IPS-18c (cell line): ENCODE measurements at regions not wholly inside any gene's neighbourhood (a gene's known extent, or its start where the extent isn't known, plus 50 kb on each side); places are given as distances from the start of the nearest gene placed in this dataset.

Source experiments
- H3K4me3 ChIP-seq: 2 replicates; pipeline ENCODE4 v1.7.0; 2013; ENCODE audit warnings: low read depth, mild to moderate bottlenecking, low read length, moderate library complexity; ENCODE audit not compliant: insufficient read depth
- H3K9me3 ChIP-seq: one replicate; pipeline ENCODE4 v1.6.1; 2013; ENCODE audit warnings: mild to moderate bottlenecking, low read length, moderate library complexity; ENCODE audit not compliant: control insufficient read depth, insufficient read depth

DNA sequence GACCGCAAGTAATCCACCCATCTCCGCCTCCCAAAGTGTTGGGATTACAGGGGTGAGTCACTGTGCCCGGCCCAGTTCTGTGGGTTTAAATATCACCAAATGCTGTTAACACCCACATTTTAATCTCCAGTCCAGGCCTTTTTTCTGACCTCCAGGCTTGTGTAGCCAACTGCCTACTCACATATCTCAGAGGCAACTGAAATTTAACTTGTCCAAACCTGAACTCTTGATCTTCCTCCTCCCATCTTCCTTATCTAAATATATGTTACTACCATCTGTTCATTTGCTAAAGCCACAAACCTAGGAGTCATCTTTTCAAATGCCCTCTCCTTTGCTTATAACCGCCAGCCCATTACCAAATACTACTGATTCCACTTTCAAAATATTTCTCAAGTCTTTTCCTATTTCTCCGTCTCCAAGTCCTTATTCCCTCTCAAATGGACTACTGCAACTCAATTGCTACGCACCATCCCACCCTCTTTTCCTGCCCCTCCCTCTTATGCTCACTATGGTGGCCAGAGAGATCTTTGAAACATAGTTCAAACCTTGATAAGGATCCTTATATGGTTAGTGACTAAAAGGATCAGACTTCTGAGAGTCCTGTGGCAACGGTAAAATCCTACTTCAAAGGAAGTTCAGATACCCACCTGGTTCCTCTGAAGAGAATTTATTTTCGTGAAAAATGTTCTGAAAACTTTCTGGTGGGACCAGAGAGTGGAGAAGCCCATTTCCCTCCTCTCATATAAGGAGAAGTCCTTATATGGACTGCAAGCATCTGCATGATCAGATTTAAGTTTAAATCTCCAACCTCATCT is 78.5 kb upstream of the CDC42BPA start:
- no peaks in the 10 kb centered on the region for H3K9me3 ChIP-seq
- no peak overlapping the region for H3K4me3 ChIP-seq

DNA sequence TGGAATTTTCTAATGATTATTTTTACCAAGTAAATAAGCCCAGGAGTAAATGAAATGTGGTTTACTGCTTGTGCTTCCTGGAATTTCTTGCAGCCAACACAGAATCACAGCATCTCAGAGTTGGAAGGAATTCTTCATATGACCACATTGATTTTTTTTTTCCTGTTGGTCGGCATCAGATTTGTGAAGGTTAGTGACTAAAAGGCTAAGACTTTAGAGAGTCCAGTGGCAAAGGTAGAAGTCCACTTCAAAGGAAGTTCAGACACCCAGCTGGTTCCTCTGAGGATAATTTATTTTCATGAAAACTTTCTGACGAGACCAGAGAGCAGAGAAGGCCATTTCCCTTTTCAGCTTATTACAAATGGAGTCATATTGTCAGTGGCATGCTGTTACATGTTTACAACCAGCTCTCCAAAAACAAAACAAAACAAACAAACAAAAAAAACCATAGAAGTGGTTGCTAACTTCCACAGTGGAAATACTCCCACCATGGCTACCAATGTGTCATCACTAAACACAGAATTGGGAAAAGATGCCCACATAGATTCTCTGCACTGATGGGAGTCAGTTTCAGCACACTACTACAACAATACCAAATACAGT is 77.2 kb upstream of the CDC42BPA start:
- Histone ChIP-seq H3K4me3 (no peak overlapping the region), H3K9me3 (no peaks in the 10 kb centered on the region)

DNA sequence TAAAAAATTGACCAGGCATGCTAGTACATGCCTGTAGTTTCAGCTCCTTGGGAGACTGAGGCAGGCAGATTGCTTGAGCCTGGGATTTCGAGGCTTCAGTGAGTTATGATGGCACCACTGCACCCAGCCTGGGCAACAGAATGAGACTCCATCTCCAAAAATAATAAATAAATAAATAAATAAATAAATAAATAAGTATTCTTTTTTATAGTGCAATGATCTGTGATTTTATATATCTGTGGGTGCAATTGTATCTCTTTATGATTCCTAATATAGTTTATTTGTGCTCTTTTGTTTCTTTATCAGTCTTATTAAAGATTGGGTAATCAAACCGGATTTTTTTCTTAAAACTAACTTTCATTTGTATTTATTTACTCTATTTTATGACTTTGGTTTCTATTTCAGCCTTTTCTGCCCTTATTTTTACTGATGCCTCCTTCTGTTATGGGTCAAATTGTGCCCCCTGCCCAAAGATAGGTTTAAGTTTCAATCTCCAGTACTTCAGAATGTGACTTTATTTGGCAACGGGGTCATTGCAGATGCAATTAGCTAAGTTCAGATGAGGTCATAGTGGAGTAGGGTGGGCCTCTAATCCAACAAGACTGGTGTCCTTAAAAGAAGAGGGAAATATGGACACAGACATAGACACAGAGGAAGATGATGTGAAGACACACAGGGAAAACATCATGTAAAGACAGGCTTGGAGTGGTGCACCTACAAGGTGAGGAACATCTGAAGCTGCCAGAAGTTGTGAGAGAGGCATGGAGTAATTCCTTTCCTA is 74.9 kb upstream of the CDC42BPA start:
- H3K9me3 ChIP-seq, result no peaks in the 10 kb centered on the region
- H3K4me3 ChIP-seq, result no peak overlapping the region

DNA sequence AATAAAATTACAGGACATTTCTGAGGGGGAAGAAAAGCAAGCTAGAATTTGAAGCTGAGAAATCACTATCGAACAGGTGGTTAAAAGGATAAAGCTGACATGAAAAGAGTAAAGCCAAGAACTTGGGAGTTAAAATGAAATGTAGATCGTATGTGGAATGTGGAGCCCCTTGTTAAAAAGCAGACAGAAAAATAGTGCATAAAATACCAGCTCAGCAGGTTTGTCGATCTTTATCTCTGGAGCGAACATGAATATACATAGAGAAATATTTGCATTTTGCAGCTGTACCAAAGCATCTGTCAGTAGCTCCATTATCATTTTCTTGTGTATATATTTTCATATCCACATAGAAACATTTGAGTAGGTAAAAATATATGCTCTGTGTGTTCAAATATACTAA is 73.6 kb upstream of the CDC42BPA start:
- Histone ChIP-seq H3K9me3 (no peaks in the 10 kb centered on the region), H3K4me3 (no peak overlapping the region)

DNA sequence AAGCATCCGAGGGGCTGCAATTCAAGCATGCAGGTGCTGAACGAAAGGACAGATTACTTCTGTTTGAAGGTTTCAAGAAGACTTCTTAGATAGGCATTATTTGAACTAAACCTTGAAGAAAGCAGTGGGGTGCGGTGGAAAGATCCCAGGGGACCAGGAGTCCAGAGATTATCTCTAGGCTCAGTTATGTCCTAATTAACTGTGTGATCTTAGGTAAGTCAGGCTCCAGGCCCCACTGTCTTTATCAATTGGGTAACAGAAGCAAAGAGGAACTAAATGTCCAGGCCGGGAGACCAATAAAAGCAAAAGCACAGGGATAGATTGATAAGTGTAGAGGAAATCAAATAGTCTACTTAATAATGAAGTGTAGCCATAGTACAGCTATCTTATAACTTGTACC is 72.9 kb upstream of the CDC42BPA start:
- peaks cover 3% of the 10 kb centered on the region for H3K9me3 ChIP-seq

DNA sequence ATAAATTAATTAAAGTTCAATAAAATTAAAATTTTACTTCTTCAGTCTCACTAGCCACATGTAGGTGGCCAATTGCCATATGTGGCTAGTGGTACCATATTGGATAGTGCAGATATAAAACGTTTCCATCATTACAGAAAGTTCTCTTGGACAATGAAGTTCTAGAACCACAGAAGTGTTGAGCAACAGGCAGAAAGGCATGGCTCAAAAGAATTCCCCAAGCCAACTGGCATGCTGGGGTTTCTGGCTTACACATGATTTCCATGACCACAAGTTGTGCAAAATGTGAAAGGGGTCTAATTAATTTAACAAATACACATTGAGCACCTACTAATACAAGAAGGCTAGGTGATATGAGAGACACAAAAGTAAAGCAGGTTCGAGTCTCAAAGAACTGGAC is 72.2 kb upstream of the CDC42BPA start:
- Histone ChIP-seq H3K4me3 (no peak overlapping the region), H3K9me3 (peaks cover 3% of the 10 kb centered on the region)

More for the DNA sequence above, 72.9 kb upstream of the CDC42BPA start:
- no peak overlapping the region for H3K4me3 ChIP-seq

DNA sequence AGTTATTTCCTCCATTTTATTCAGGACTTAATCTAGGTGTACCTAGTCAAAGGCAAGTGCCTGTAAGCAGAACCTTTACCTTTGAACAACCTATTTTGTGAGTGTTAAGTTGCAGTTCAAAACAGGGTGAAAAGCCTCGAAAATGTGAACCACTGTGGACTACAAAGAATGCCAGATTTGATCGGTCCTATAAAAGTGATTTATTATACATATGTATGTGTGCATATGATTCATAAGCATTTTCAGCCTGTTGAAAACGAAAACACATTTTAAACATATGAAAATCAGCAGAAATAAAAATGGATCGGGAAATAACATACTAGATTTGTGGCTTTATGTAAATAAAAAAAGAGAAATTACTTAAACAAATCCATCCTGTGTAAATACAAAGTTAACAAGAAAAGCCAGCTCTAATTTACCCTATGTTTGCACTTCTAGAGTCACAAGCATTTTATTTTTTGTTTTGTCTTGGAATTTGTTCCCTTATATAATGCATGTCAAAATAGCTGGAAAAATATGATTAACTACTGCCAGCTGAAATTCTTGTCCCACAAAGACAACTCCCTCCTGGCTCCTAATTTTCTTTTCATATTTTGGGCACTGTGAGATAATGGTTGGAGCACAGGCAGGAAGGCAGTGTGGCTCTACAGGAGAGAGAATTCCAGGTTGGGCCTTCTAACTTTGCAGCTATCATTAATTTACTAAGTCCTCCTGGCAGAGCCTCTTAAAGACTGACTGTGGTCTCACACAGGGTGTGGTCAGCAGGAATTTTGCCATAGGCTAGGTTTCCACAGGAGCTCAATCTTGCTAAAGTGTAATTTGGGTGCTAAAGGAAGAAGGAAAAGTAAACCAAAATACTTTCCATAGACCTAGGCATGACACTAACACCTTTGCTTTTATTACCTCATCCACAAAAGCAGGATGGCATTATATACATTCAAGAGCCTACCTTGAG is 70.2 kb upstream of the CDC42BPA start:
- Histone ChIP-seq H3K4me3 (no peak overlapping the region), H3K9me3 (peaks cover 3% of the 10 kb centered on the region)

DNA sequence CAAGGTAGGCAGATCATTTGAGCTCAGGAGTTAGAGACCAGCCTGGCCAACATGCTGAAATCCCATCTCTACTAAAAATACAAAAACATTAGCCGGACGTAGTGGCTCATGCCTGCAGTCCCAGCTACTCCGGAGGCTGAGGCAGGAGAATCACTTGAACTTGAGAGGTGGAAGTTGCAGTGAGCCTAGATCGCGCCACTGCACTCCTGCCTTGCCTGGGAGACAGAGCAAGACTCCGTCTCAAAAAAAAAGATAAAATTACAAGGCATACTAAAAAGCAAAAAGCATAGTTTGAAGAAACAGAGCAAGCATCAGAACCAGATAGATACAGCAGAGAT is 61.2 kb upstream of the CDC42BPA start:
- Histone ChIP-seq H3K9me3 (no peaks in the 10 kb centered on the region), H3K4me3 (no peak overlapping the region)

DNA sequence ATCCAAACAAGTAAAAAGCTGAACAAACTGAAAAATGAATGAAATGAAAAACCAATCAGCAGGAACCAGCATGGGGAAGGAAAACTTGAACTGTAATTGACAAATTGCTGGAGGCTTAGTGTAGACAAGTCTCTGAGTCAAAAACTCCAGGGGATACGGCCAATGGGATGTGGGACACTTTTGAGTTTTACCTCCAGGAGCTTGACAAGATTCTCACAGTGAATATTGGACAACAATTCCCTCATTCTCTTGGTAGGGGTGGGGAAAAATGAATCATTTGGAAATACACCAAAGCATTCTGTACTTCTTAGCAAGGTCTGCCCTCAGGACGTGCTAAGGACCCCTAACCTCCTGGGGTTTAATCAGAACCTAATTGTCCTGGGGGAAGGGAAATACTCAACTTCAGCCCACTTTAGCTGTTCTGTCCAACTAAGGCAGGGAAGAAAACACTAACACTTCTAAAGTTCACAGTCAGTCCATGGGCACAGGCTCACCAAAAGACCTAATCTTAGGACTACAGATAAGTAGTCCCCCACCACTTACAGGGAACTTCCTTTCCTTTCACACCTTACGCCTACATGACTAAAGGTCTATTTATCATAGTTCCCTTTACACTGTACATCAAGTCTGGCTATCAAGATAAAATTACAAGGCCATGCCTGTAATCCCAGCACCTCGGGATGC is 60.7 kb upstream of the CDC42BPA start:
- Histone ChIP-seq H3K9me3 (no peaks in the 10 kb centered on the region), H3K4me3 (no peak overlapping the region)

DNA sequence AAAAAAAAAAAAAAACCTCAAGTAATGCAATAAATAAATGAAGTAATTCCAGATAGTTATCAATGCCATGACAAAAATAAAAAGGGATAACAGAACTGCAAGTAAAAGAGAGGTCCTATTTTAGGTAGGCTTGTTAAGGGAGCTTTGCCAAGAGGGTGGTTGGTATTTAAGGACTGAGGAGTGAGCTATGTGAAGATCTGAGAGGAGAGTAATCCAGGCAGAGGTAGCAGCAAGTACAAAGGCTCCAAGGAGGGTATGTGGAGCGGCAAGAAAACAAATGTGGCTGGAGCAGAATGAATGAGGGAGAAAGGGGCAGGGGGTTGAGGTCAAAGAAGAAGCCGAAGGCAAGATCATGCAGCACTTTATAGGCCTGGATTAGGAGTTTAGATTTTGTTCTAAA is 59.9 kb upstream of the CDC42BPA start:
- Histone ChIP-seq H3K4me3 (no peak overlapping the region), H3K9me3 (no peaks in the 10 kb centered on the region)

DNA sequence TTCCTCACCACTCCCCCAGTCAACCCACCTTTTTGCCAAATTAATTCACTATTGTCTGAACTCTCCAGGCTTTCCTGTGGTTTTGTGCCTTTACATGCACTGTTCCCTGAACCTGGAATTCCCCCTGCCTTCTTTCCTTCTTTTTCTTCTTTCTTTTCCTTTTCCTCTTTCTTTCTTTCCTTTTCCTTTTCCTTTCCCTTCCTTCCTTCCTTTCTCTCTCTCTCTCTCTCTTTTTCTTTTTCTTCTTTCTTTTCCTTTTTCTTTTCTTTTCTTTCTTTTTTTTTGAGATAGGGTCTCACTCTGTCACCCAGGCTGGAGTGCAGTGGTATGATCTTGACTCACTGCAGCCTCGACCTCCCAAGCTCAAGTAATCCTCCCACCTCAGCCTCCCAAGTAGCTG is 56.6 kb upstream of the CDC42BPA start:
- no peaks in the 10 kb centered on the region for H3K9me3 ChIP-seq
- H3K4me3 ChIP-seq, result no peak overlapping the region

DNA sequence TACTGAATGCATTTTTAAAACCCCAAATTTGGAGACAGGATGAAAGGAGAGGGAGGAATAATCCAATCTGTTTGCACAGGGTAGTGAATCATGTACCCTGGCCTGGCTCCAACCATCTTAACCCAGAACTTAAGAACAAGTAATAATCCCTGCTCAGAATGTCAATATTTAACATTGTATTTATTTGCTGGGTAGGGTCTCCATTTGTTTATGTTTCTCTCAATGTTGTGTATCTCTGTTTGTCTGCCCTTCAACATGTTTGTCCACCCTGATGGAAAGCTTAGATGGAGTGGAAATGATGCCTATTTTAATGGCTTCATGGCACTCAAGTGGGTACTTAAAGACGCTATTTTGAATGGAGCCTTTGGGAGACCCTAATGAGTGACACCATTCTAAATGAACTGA is 54.4 kb upstream of the CDC42BPA start:
- Histone ChIP-seq H3K9me3 (no peaks in the 10 kb centered on the region), H3K4me3 (no peak overlapping the region)

DNA sequence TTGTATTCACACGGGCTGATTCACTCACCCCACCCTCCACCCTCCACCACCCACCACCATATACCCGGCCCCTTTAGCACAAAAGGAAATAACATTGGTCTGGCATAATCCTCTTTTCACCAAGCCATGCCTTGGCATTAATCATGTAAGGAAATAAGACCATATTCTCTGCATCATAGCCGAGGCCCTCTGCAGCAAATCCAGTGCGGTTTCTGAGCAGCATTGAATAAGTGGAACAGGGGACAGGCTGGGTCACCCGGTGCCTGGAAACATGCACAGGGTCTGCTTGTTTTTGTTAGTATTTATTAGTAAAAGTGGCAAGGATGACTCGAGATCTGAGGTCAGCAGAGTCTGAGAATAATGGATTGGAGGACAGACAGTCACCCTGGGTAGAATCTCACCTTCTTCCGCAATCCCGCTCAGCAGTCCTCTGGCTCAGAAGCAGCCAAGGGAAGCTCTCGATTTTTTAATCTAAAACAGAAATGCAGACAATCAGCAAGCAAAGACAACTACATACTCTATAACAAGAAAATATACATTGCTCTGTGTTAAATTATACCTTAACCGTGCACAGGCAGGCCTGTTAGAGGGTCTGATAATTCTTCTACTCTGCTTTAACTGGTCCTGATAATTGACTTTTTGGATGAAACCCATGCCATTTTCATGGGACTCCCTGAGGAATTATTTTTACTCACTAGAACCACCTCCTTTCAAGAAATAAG is 52.4 kb upstream of the CDC42BPA start:
- H3K4me3 ChIP-seq, result no peak overlapping the region
- no peaks in the 10 kb centered on the region for H3K9me3 ChIP-seq

DNA sequence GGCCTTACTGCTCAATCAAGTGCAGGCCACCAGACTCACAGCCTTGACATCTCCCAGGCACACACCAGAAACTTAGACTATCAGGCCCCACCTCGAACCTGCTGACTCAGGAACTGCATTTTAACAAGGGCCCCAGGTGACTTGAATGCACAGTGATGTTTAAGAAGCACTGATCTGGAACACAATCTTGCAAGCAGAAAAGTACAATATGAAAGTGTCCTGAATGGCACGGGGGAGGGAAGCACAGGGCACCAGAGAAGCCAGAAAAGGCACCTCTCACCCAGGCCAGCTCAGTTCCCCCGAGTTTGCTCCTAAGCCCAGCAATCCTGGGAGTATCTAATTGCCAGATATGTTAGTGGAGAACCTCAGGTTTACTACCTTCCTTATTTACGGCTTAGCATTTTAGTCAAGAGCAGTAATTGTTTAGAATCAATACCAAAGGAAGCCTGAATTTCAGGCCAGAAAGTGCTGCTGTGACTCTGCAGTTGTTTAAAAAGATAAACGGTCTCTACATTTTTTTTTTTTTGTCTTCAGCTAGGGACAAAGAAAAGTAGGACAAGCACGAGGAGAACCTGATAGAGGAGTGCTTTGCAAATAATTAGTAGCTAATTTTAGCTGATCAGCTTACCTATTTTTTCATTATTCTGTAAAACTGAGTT is 50.9 kb upstream of the CDC42BPA start:
- no peaks in the 10 kb centered on the region for H3K9me3 ChIP-seq
- H3K4me3 ChIP-seq, result no peak overlapping the region
